ENCODE measurements at regions not wholly inside any gene's neighbourhood (a gene's known extent, or its start where the extent isn't known, plus 50 kb on each side); places are given as distances from the start of the nearest gene placed in this dataset.

GRCh38 chr15:93203036-93203435 is 114.0 kb upstream of the RGMA start:
- DNase-seq (ENCODE audit: low read depth in 2 of 2): no peak

- no peak for DNase-seq (ENCODE audit: low read depth in 2 of 2)
Observed at GRCh38 chr15:93202405-93202804, 113.4 kb upstream of the RGMA start.

- DNase-seq (ENCODE audit: low read depth in 2 of 2): no peak
Observed at GRCh38 chr15:93201940-93202339, 112.9 kb upstream of the RGMA start.

DNA sequence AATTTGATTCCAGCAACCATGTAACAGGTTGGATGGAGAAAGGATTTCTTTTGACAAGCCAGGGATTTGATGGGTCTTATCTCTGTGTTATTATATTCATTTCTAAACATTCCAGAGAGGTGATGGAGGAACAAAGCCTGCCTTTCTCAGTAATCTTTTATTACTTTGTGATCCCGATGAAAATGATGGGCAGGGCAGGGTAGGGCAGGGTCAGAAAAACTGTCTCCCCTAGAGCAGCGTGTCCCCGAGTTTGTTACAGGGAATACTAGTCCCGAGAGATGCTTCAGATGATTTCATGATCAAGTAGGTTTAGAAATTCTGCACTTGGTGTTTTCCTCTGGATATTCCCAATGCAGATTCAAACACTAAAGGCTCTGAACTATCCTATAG is 111.8 kb upstream of the RGMA start:
- DNase-seq (ENCODE audit: low read depth in 2 of 2): no peak

DNA sequence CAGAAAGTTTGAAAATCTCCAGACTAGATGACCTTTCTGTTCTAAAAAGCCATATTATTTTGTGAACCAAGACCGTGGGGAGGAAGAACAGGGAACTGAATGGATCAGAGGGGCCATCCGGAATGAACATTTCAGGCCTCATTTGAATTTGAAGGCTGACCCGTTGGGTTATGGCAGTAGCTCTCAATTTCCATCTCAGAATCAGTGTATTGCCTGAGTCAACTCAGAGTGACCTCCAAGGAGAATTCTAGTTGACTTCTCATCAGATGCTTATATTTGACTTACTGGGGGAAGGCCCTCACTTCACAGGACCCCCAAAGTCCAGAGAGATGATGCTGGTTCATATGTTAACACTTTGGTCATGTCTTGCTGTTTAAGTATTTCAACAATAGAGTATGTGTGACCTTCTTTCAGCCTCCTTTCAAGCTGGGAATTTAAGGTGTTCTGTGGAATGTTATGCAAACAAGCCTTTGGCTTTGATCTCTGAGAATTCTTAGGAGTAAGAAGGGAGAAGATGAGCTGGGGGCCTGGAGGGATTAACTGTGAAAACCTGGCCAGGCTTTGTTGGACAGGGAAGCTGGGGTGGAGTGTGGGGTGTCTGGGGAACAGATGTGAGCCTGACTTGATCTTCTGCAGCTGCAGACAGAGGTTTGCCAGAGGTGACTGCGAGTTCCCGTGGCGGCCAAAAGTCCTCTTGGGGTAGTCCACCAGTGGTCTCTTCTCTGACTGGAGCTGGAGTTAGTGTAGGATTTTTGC is 111.2 kb upstream of the RGMA start:
- DNase-seq (ENCODE audit: low read depth in 2 of 2): no peak

GRCh38 chr15:93196135-93196670 is 107.2 kb upstream of the RGMA start:
- no peak for DNase-seq (ENCODE audit: low read depth in 2 of 2)

DNA sequence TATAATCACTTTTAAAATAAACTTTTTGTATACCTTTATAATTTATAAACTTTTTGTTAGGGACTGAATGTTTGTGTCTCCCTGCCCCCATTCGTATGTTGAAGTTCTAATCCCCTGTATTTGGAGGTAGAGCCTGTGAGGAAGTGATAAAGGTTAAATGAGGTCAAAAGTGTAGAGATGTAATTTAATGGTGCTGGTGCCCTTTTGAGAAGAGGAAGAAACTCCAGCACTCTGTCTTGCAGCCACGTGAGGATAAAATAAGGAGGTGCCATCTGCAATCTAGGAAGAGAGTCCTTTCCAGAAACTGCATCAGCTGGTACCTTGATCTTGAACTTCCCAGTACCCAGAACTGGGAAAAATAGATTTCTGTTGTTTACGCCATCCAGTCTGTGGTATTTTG is 106.1 kb upstream of the RGMA start:
- no peak for DNase-seq (ENCODE audit: low read depth in 2 of 2)

DNA sequence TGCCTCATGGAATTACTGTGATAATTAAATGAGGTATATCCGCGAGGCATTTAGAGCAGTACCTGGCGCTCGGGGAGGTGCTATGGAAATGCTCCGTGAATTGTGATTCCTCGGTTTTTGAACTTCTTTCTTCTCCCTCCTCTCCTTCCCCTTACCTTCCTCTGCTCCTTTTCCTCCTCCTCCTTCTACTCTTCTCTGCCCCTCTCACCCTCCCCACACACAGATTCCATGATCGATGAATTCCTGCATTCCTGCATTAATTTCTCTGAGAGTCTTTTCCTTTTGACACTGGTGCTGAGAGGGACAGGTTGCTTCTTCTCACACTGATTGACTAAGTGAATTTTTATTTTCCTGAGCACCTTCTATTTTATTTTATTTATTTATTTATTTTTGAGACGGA is 101.2 kb upstream of the RGMA start:
- no peak for DNase-seq (ENCODE audit: low read depth in 2 of 2)

DNA sequence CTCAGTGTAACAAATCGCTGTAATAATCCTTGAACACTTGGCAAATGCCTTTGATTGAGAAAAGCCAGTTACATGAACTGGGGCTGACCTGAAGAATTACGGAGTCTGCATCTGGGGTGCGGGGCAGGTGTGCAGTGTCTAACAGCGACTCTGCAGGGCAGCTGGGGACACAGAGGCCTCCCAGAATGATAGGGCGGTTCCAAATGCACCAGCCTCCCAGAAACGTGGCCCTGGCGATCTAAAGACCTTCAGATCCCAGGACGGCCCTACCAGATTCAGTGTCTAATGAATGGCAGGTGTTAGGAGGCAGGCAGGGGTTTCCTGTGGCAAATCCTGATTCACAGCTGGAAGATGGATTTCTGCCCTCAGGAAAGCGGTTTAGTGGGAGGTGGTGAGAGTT is 100.5 kb upstream of the RGMA start:
- no peak for DNase-seq (ENCODE audit: low read depth in 2 of 2)

- no peak for DNase-seq (ENCODE audit: low read depth in 2 of 2)
Observed at GRCh38 chr15:93188236-93188635, 99.2 kb upstream of the RGMA start.

DNA sequence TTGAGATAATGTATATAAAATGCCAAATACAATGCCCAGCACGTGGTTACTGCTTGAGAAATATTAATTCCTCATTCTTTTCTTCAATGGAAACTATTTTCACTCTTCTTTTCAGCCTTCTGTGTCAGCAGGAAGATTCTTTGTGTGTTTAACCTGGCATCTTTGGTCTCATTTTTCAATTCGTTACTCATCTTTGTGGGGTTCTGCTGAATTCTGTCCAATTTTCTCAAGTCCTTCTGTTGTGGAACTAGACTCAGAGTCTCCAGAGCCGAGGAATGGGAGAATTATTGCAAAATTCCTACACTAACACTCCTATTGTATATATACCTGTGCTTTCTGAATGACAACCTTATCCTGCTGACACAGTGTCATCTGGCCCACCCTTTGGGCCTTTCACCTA is 96.8 kb upstream of the RGMA start:
- DNase-seq (ENCODE audit: low read depth in 2 of 2): no peak

- DNase-seq (ENCODE audit: low read depth in 2 of 2): no peak
Observed at GRCh38 chr15:93182703-93183205, 93.7 kb upstream of the RGMA start.

- no peak for DNase-seq (ENCODE audit: low read depth in 2 of 2)
Observed at GRCh38 chr15:93180656-93181055, 91.6 kb upstream of the RGMA start.

GRCh38 chr15:93180128-93180527 is 91.1 kb upstream of the RGMA start:
- DNase-seq (ENCODE audit: low read depth in 2 of 2): no peak

- DNase-seq (ENCODE audit: low read depth in 2 of 2): no peak
Observed at GRCh38 chr15:93179700-93180102, 90.7 kb upstream of the RGMA start.

DNA sequence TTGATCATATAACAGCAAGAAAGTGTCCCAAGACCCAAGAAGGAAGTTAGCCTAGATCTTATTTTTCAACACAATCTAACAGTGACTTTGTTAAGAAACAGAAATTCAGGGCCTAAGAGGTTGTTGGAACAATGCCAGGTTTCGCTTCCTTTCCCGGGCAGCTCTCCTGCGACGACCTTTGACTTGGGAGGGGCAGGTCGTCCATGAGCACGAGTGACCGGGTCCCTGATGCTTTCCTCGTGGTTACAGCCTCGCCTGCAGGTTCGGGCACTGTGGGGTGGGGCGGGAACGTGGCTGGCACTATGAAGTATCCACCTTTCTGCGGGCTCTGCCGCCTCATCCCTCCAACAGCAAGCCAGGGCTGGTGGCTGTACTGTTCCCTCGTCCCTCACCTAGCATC is 90.1 kb upstream of the RGMA start:
- no peak for DNase-seq (ENCODE audit: low read depth in 2 of 2)

GRCh38 chr15:93178371-93178770 is 89.4 kb upstream of the RGMA start:
- no peak for DNase-seq (ENCODE audit: low read depth in 2 of 2)

- no peak for DNase-seq (ENCODE audit: low read depth in 2 of 2)
Observed at GRCh38 chr15:93176065-93176464, 87.1 kb upstream of the RGMA start.

- no peak for DNase-seq (ENCODE audit: low read depth in 2 of 2)
Observed at GRCh38 chr15:93174836-93175235, 85.8 kb upstream of the RGMA start.

DNA sequence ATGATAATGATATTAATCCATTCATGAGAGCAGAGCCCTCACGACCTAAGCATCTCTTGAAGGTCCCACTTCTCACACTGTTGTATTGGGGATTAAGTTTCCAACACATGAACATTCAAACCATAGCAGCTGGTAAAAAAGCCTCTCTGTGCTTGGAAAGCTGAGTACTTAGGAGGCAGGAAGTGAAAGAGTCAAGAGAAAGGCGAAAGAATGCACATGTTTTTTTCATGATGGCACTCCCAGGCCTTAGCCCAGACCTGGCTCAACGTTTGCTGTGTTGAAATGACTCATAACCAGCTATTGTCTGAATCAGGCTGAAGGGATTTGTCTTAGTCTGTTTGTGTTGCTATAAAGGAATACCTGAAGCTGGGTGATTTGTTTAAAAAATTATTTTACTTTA is 84.4 kb upstream of the RGMA start:
- DNase-seq (ENCODE audit: low read depth in 2 of 2): no peak

DNA sequence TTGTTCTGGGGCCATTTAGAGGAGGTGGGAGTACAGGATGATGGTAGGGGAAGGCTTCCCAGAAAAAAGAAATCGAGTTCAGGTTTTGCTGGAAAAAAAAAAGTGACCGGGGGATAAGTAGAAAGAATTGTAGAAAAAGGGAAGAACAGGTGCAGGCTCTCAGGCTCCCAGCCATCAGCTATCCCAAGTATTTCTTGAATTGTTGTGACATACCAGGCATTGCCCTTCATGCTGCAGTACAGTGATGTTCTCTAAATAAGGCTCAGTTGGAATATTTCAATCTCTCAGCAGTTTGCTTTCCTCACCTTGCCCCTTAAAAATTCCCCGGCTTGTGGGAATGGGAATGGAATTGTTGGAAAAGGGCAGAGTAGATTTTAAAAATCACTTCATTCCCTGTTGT is 82.5 kb upstream of the RGMA start:
- no peak for DNase-seq (ENCODE audit: low read depth in 2 of 2)

- DNase-seq (ENCODE audit: low read depth in 2 of 2): no peak
Observed at GRCh38 chr15:93170329-93170728, 81.3 kb upstream of the RGMA start.

DNA sequence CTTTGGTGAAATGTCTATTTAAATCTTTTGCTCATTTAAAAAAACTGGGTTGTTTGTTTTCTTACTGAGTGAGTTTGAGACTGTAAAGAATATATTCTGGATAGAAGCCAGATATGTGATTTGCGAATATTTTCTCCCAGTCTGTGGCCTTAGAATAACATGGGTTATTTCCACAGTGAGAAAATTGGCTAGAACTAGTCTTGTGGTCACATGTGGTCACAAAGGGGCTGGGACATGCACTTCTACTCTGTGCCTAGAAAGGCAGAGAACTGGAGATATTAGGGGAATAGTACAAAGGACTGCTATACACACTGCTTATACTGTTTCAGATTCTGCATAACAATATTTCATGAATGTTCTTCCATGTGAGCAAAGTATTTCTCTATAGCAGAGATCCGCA is 79.9 kb upstream of the RGMA start:
- DNase-seq (ENCODE audit: low read depth in 2 of 2): no peak

DNA sequence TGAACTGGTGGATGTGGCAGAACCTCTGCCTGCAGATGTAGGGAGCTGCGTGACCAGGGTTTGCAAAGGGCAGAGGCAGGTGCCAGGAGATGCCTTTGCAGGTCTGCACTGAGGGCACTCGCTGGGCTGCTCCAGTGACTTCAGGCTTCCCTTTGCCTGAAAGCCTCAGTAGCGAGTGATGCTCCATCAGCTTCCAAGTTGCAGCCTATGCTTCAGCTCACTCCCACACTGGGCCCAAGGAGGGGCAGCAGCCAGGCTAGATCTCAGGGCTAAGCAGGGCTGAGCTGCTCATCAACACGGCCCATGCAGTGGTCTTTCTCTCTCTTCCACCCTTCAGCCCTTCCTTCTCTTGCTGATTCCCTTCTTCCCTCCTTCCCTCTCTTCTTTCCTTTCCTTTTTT is 78.3 kb upstream of the RGMA start:
- no peak for DNase-seq (ENCODE audit: low read depth in 2 of 2)

All from stimulated activated CD8-positive, alpha-beta memory T cell treated with anti-CD3 and anti-CD28 coated beads, Interleukin-7, amount 100 ng/mL, for 4 hours (primary cell).